GM20431 (cell line): ENCODE measurements at regions not wholly inside any gene's neighbourhood (a gene's known extent, or its start where the extent isn't known, plus 50 kb on each side); places are given as distances from the start of the nearest gene placed in this dataset.

Source experiments
- in situ Hi-C: fragments of 300-500 bp; cut with MseI, MboI; formaldehyde crosslinking; loops from one replicate; pipeline ENCODE4 v1.15.0; 2020; ENCODE audit warnings: low sequenced_read_pairs; ENCODE audit not compliant: unreplicated experiment

DNA sequence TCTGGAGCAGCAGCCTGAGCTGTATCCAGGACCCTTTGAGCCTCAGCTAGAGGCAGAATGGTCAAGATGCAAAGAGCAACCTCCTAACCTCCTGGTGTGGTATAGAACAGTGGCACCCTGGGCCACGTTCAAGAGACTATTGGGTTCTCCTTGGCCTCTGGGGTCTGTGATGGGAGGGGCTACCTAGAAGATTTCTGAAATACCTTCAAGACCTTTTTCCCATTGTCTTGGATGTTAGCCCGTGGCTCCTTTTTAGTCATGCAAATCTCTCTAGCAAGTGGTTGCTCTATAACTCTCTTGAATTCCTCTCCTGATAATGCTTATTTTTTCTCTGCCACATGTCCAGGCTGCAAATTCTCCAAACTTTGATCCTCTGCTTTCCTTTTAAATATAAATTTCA, 106.3 kb upstream of the SULT1C3 start:
- in situ Hi-C loops = no loop called here

DNA sequence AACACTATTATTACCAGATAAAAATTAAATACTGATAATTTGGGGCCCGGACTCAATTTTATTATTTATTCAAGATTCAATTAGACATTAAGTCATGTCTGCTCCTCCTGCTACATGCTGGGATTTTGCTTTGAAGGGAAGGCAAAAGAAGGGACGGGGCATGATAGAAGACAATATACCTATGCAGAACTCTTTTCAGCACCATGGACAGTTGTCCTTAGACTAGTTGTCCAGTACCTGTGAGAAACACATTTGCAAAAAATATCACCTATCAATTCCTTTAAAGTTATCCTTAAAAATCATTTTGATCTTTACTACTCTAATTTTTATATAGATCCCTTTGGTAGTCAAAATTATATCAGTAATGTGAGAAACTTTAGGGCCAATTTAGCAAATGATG, 100.2 kb upstream of the SULT1C3 start:
- in situ Hi-C loops = no loop called here

DNA sequence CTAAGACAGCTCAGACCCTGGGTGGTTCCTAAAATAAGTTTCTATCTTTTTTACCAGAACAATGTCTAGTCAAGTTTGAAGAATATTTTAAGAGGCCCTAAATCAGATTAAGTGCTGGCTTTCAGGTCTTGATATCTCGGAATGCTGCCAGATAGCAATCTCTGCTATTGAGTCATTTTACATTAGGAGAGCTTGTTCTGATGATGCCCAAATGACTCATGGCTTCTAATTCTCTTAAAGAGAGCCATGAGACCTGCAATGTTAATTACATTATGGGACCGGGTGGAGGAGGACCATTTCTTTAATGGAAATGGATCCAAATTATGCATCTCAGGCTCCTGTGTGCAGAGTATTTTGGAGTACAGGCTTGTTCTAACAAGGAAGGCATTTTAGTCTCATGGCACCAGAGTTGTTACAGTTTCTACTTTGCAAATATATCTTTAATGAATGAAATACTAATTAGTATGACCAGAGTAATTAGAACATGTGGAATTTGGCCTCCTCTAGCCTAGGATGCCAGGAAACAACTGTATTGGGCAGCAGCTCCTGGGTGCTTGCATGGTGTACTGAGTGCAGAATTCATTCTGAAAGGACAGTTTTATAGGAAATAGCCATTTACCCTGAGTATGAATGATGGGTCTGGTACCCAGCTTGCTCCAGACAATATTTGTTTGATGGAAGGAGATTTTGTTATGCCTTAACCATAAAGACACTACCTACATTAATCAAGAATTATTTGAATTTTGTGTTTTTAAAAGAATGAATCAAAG, 94.0 kb upstream of the SULT1C3 start:
- in situ Hi-C loops = no loop called here

DNA sequence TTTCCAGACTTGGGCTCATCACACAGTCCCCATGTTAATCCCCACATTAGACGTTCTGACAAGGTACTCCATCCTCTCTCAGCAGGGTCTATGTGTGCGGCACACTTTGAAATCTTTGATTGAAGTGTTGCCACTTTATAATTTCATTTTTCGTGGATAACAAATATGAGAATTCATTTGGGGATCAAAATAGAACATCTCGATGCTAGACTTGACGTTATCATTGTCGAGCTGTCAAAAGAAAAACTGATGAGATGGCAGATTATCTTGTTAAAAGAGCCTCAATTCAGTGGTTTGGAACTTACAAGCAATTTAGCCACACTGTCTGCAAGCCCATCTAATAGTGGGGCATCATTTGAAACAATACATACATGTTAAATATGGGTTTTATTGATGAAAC, 91.2 kb upstream of the SULT1C3 start:
- in situ Hi-C loops = no loop called here

DNA sequence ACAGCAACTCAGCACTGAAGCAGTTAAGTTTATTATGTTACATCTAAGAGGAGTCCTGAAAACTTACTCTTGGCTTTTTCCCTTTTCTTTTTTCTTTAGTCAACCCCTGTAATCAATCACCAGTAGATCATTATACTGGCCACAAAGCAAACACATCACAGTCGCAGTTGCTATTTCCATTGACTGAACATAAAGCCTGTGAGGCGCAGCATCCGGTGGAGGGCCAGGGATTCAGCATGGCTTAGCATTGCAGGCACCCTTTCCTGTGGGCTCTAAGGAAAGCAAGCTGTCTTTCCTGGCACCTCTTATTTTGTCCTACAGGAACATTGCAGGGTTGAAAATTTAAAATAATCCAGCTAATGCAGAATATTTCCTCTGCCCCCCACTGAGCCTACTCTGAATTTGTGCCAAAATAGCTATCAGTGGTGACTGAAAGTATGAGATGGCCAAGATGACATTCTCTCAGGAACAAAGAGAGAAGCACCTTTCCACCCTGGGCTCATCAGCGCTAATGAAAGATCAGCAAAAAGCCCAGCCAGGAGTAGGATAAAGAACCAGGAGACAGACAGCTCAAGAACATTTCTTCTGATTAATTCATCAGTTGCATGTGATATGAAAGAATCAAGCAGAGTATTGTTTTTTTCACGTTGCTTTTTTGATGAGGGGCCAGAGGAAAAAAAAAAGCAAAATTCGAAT, 85.3 kb upstream of the SULT1C3 start:
- in situ Hi-C loops = no loop called here

DNA sequence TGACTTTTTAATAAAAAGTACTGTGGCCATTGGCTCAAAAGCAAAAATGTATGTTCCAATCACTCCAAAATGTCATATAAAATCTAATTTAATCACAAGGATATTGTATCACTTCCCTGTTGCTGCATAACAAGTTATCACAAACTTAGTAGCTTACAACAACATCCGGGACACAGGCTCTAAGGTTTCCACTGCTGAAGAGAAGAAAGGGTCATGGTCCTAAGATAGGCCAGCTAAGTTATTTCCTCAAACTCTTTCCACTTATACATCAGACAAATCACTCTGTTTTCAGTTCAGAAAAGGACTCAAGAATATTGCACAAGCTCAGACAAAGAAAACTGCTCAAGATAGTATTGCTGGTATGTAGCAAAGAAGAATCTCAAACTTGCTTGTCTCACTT, 78.5 kb upstream of the SULT1C3 start:
- in situ Hi-C loops = no loop called here

DNA sequence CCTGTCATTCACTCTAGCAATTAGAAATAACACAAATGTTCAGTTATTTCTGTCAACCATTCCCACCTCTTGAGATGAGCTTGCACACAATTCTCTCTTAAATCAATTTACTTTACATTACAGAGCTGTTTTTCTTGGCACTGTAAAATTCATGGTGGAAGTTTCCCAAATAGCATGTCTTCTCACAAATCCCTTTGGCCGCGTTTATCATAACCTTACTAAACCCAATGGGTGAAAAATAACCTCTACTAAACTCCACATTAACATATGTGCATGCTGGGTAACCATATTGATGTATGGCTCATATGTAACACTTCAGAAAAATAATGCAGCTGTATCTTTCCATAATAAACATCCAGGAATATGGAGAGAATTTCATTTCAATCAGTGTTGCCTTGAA, 75.5 kb upstream of the SULT1C3 start:
- in situ Hi-C loops = no loop called here

DNA sequence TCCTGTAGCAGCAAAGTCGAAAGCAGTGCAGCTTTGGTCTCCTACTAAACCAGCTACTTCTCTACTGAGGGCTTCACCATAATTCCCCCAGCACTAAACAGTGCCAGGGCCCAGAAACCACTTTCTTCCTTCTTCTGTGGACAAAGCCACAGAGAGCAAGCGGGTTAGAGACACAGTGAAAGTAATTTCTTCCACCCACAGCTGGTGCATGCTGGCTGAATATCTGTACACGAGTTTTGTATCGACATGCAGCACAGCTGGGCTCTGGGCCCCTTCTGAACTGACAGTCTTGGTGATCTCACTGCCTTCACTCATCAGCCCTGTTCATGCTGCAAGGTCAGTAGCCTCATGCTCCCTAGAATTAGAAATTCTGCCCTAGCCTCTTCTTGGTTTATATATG, 74.0 kb upstream of the SULT1C3 start:
- in situ Hi-C loops = no loop called here

DNA sequence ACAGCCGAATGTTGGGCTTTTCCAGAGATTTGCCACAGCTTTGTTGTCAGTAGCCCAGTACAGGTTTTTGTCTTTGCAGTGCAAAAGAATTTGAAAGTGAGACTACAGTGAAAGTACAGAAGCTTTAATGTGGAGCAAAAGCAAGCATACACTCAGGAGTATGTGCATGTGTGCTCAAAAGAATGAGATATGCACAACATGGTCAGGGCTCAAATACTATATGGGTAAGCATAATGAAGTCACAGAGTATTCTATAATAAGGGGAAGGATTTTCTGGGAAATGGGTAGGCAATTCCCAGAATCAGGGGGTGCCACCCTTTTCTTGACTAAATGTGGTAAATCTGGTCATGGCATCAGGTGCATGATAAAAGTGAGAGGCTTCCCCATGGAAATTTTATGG, 72.1 kb upstream of the SULT1C3 start:
- in situ Hi-C loops = no loop called here

DNA sequence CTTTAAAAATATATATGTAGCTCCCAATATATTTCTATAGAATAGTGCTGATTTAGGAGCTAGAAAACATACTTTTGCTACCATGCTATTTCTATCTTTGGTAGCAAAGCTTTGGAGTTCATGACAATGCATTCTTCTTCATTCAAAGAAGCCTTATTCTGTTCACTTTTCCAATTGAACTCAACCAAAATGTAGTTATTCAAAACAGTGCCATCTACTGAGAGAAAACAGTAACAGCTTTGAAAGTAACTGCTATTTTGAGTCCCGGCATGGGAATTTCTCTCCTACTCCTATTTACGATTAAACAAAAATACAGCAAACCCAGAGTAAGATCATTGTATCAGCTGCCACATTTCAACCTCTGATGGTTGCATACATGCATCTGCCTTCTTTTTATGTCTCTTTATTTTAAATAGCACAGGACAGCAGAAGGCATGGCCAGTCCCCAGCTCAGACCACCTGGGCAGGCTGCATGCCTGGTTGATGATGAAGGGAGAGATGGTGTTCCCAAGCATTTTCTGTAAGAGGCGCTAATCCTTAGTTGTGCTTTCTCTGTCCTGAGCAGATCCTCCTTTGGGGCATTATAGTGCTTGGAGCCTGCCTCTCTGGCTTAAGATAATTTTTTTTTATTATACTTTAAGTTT, 69.7 kb upstream of the SULT1C3 start:
- in situ Hi-C loops = no loop called here

DNA sequence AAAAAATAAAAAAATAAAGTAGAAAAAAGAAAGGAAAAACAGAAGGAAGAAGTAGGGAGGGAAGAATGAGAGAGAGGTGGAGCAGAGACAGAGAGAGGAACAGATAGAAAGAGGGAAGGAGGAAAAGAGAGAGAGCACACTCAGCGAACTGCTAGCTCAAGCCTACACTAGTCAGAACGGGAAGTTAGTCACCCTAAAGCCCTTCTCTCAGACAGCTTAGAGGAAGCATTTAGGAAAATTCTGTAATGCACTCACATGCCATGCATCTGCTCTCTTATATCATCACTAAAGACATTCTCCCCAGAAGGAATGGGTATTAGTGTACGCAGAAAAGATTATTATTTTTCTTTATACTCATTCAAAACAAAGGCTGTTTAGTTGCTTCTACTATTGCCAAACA, 68.1 kb upstream of the SULT1C3 start:
- in situ Hi-C loops = no loop called here

DNA sequence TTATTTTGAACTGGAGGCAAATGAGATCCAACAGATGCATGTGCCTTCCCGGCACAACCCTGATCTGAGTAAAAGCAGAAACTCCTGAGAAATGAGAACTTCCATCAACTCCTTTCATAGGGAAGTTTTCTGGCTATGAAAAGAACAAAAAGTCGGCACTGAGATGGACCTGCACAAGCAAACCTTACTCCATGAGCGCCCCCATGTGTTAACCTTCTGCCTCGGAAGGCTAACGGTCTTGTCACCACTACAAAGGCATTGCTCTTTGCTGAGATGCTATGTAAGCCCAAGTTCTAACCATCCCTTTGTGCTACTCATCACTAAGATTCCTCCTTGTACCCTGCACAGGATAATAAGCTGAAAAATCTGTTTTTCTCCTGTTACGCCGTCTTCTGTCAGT, 57.3 kb upstream of the SULT1C3 start:
- in situ Hi-C loops = loop anchor here (25.0 kb wide), 1 partner anchor 245 kb away; no protein-coding TSS in a partner anchor

DNA sequence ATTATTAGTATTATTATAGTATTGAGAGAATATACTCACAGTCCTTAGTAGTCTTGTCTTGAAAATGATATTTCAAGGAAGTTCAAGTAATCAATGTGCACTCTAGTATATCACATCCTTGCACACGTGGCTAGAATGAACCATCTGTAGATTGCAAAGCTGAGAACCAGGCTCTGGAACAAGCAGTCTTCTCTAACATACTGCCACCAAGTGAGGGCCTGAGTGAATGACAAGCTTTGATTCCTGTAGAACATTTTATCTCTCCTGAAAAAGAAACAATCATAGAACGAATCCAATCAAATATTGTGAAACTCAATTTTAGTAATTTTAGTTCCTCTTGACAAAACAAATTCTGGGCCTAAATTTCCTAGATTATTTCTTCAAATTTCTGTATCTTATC, 55.3 kb upstream of the SULT1C3 start:
- in situ Hi-C loops = loop anchor here (25.0 kb wide), 1 partner anchor 247 kb away; no protein-coding TSS in a partner anchor

DNA sequence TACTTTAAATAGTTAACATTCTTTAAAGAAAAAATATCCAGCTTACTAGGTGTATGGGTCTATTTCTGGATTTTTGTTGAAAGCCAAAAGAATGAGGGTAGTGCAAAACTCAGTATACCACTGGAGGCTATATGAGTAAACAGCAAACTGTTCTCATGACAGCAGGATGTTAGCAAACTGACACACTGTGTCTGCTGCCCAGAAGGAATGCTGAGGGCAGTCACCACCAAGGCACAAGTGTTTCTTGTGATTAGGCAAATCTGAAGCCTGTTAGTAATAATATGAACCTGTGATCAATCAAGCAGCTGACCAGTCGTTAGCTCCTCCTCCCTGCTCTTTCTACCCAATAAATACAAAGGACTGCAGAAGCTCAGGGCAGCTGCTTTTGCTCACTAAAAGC, 50.5 kb upstream of the SULT1C3 start:
- in situ Hi-C loops = loop anchor here (25.0 kb wide), 1 partner anchor 252 kb away; no protein-coding TSS in a partner anchor
